ENCODE measurements at regions not wholly inside any gene's neighbourhood (a gene's known extent, or its start where the extent isn't known, plus 50 kb on each side); places are given as distances from the start of the nearest gene placed in this dataset.

- ChIA-PET POLR2A (no interaction called here), CTCF (no interaction called here)
- DNase-seq (ENCODE audit: extremely low spot score): no peak
- no peak for TF ChIP-seq ELF4 (IDR thresholded peaks at IDR 0.05)
- no peak for TF ChIP-seq HDGF (IDR thresholded peaks at IDR 0.05; ENCODE audit: borderline replicate concordance)
- TF ChIP-seq SP1 (IDR thresholded peaks at IDR 0.05): no peak
- TF ChIP-seq L3MBTL2 (conservative IDR thresholded peaks at IDR 0.05): no peak
- no peak for TF ChIP-seq TARDBP (IDR thresholded peaks at IDR 0.05)
- TF ChIP-seq NFRKB (IDR thresholded peaks at IDR 0.05): no peak
- TF ChIP-seq, protein P1, sequence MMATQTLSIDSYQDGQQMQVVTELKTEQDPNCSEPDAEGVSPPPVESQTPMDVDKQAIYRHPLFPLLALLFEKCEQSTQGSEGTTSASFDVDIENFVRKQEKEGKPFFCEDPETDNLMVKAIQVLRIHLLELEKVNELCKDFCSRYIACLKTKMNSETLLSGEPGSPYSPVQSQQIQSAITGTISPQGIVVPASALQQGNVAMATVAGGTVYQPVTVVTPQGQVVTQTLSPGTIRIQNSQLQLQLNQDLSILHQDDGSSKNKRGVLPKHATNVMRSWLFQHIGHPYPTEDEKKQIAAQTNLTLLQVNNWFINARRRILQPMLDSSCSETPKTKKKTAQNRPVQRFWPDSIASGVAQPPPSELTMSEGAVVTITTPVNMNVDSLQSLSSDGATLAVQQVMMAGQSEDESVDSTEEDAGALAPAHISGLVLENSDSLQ (IDR thresholded peaks at IDR 0.05): no peak
- no peak for TF ChIP-seq LEF1 (IDR thresholded peaks at IDR 0.05; ENCODE audit: borderline replicate concordance)
- no peak for TF ChIP-seq FOXA1 (IDR thresholded peaks at IDR 0.05)
- no peak for TF ChIP-seq ZNF384 (IDR thresholded peaks at IDR 0.05)
- TF ChIP-seq ARNT (IDR thresholded peaks at IDR 0.05): no peak
- TF ChIP-seq BHLHE40 (IDR thresholded peaks at IDR 0.05; ENCODE audit: borderline replicate concordance): no peak
- TF ChIP-seq FOXM1 (IDR thresholded peaks at IDR 0.05; ENCODE audit: borderline replicate concordance): no peak
- TF ChIP-seq CTBP1 (IDR thresholded peaks at IDR 0.05; ENCODE audit: borderline replicate concordance): no peak
- TF ChIP-seq SUZ12 (IDR thresholded peaks at IDR 0.05): no peak
- TF ChIP-seq FOXK2 (IDR thresholded peaks at IDR 0.05): no peak
These were observed 243.7 kb upstream of the BMPER start for GRCh38 chr7:33661430-33662160.

DNA sequence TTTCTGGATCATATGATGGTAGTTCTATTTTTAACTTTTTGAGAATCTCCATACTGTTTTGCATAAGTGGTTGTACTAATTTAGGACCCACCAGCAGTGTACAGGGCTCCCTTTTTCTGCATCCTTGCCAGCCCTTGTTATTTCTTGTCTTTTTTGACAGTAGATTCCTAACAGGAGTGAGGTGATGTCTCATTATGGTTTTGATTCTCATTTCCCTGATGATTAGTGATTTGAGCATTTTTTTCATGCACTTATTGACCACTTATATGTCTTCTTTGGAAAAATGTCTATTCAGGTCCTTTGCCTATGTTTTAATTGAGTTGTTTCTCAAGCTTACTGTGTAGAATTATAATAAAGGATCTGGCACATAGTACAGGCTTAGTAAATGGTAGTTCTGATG is 238.8 kb upstream of the BMPER start:
- ChIA-PET CTCF (no interaction called here), POLR2A (no interaction called here)

GRCh38 chr7:33667196-33667595 is 238.1 kb upstream of the BMPER start:
- ChIA-PET CTCF (interaction anchor here (0.6 kb wide), 2 partner anchors 26 to 265 kb away, joined by 4 read pairs; no protein-coding TSS in a partner anchor), POLR2A (no interaction called here)
- TF ChIP-seq HDGF (IDR thresholded peaks at IDR 0.05; ENCODE audit: borderline replicate concordance): no peak

More for the DNA sequence above, 238.8 kb upstream of the BMPER start:
- TF ChIP-seq ZNF384 (IDR thresholded peaks at IDR 0.05): no peak
- TF ChIP-seq, protein P1 (IDR thresholded peaks at IDR 0.05): no peak
- TF ChIP-seq NFRKB (IDR thresholded peaks at IDR 0.05): no peak
- TF ChIP-seq FOXK2 (IDR thresholded peaks at IDR 0.05): no peak
- no peak for TF ChIP-seq ELF4 (IDR thresholded peaks at IDR 0.05)
- TF ChIP-seq FOXA1 (IDR thresholded peaks at IDR 0.05): no peak
- no peak for TF ChIP-seq BHLHE40 (IDR thresholded peaks at IDR 0.05; ENCODE audit: borderline replicate concordance)
- TF ChIP-seq SP1 (IDR thresholded peaks at IDR 0.05): no peak
- TF ChIP-seq HDGF (IDR thresholded peaks at IDR 0.05; ENCODE audit: borderline replicate concordance): no peak
- TF ChIP-seq TARDBP (IDR thresholded peaks at IDR 0.05): no peak
- TF ChIP-seq ARNT (IDR thresholded peaks at IDR 0.05): no peak
- TF ChIP-seq L3MBTL2 (conservative IDR thresholded peaks at IDR 0.05): no peak
- no peak for TF ChIP-seq CTBP1 (IDR thresholded peaks at IDR 0.05; ENCODE audit: borderline replicate concordance)
- DNase-seq (ENCODE audit: extremely low spot score): no peak

DNA sequence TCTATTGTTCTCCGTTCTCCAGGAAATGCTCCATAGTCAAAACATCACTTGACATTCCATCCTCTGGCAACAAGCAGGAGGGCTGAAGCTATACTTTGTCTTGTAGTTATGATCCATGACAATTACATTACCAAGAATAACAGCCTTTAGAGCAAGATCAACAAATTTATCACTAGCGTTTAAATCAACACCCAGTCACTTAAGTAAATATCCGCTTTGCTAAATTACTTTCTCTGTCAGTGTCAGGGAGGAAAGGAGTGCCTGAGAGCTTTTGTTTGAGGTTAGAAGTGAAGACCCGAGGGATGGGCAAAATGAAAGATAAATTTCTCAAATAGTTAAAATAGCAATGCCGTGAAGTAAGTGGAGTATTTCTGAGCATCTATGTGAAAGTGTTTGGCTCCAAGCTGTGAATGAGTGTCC is 236.1 kb upstream of the BMPER start:
- POLR2A ChIA-PET: no interaction called here
- CTCF ChIA-PET: interaction anchor here (0.6 kb wide), 1 partner anchor 861 kb away, joined by 3 read pairs; no protein-coding TSS in a partner anchor
- peak; percentile 41 for DNase-seq (ENCODE audit: extremely low spot score)
- no peak for TF ChIP-seq TARDBP (IDR thresholded peaks at IDR 0.05)
- TF ChIP-seq FOXA1 (IDR thresholded peaks at IDR 0.05): peak; percentile 97
- TF ChIP-seq, protein P1 (IDR thresholded peaks at IDR 0.05): peak; percentile 92
- peak; percentile 97 for TF ChIP-seq CTBP1 (IDR thresholded peaks at IDR 0.05; ENCODE audit: borderline replicate concordance)
- TF ChIP-seq NFRKB (IDR thresholded peaks at IDR 0.05): no peak
- TF ChIP-seq ARNT (IDR thresholded peaks at IDR 0.05): peak; percentile 64; the same call in 1 of the 2 replicates
- TF ChIP-seq SP1 (IDR thresholded peaks at IDR 0.05): no peak
- TF ChIP-seq FOXM1 (IDR thresholded peaks at IDR 0.05; ENCODE audit: borderline replicate concordance): no peak
- peak; percentile 69; the same call in 1 of the 2 replicates for TF ChIP-seq FOXK2 (IDR thresholded peaks at IDR 0.05)
- peak; percentile 24; the same call in 1 of the 2 replicates for TF ChIP-seq ELF4 (IDR thresholded peaks at IDR 0.05)
- TF ChIP-seq HDGF (IDR thresholded peaks at IDR 0.05; ENCODE audit: borderline replicate concordance): no peak

More at GRCh38 chr7:33667196-33667595, 238.1 kb upstream of the BMPER start:
- DNase-seq (ENCODE audit: extremely low spot score): no peak

- ChIA-PET CTCF (interaction anchor here (0.6 to 2.0 kb wide), 3 partner anchors 40 to 223 kb away, joined by 3 to 4 read pairs (median 3); no protein-coding TSS in a partner anchor), POLR2A (no interaction called here)
- no peak for DNase-seq (ENCODE audit: extremely low spot score)
- no peak for TF ChIP-seq ZNF384 (IDR thresholded peaks at IDR 0.05)
- TF ChIP-seq, protein P1 (IDR thresholded peaks at IDR 0.05): peak; percentile 34
These were observed 233.6 kb upstream of the BMPER start for GRCh38 chr7:33671531-33672262.
